Prostate gland (tissue), 2 donors: ENCODE measurements at regions not wholly inside any gene's neighbourhood (a gene's known extent, or its start where the extent isn't known, plus 50 kb on each side); places are given as distances from the start of the nearest gene placed in this dataset.

Source experiments
- CTCF ChIP-seq, 4 experiments: fragments of 200-600 bp in 2 of 4; fragments of 450-650 bp in 2 of 4; sonication (generic) in 2 of 4; IDR thresholded peaks; 1 replicate in 3 of 4; 2 replicates in 1 of 4; pipeline ENCODE4 v1.5.1; 2016 to 2019; ENCODE audit warnings: antibody characterized with exemption in 4 of 4, mild to moderate bottlenecking in 2 of 4, moderate library complexity in 2 of 4
- POLR2A ChIP-seq: fragments of 450-650 bp; IDR thresholded peaks from one replicate; pipeline ENCODE4 v1.6.1; 2016; ENCODE audit warnings: antibody characterized with exemption, mild to moderate bottlenecking
- POLR2AphosphoS5 ChIP-seq: sonication (generic); formaldehyde crosslinking; IDR thresholded peaks from one replicate; pipeline ENCODE4 v1.6.1; 2017; ENCODE audit warnings: antibody characterized with exemption

GRCh38 chr1:22349362-22350043, 102.1 kb upstream of the ZBTB40 start:
- no peak for TF ChIP-seq CTCF (IDR thresholded peaks at IDR 0.05)
- TF ChIP-seq POLR2A, result no peak
- TF ChIP-seq POLR2AphosphoS5, result no peak
